PC-3 (cell line): ENCODE measurements at regions not wholly inside any gene's neighbourhood (a gene's known extent, or its start where the extent isn't known, plus 50 kb on each side); places are given as distances from the start of the nearest gene placed in this dataset.

Experiments
- ATAC-seq: fragments of 200-7000 bp; cut with Tn5 transposase; 2 replicates; pipeline ENCODE4 v1.9.1; 2020; ENCODE audit warnings: mild to moderate bottlenecking, moderate library complexity
- BruUV-seq: library from RNA; stranded (reverse); fragments of 400-500 nt; replicated peaks from 2 replicates; lab custom pipeline; 2021; lab: Mats Ljungman, UMichigan
- CTCF ChIA-PET: fragments of 300-600 bp; sonication (Branson Sonifier 250); formaldehyde crosslinking; loops from one replicate; lab custom pipeline; 2022; ENCODE audit warnings: antibody characterized with exemption; lab: Charles Lee
- POLR2A ChIA-PET: fragments of 300-600 bp; sonication (Branson Sonifier 250); formaldehyde crosslinking; loops from one replicate; lab custom pipeline; 2022; ENCODE audit warnings: antibody characterized with exemption; ENCODE audit not compliant: unreplicated experiment; lab: Charles Lee
- DNase-seq: peaks from one replicate; pipeline ENCODE4 v3.0.0-alpha.2; 2015
- H2AFZ ChIP-seq: fragments of 300-600 bp; sonication (generic); 2 replicates; pipeline ENCODE4 v1.6.0; 2016; ENCODE audit warnings: antibody characterized with exemption, low read length
- H3F3A ChIP-seq: fragments of 300-600 bp; sonication (generic); one replicate; pipeline ENCODE4 v1.6.0; 2017; ENCODE audit warnings: antibody characterized with exemption, low read length, control low read depth, mild to moderate bottlenecking; ENCODE audit not compliant: unreplicated experiment
- H3K27ac ChIP-seq: fragments of 300-600 bp; sonication (generic); 2 replicates; pipeline ENCODE4 v1.5.1; 2016; ENCODE audit warnings: mild to moderate bottlenecking, low read length
- H3K27me3 ChIP-seq: fragments of 300-600 bp; sonication (generic); 2 replicates; pipeline ENCODE4 v1.6.1; 2016; ENCODE audit warnings: low read length, mixed read lengths
- H3K36me3 ChIP-seq: fragments of 300-600 bp; sonication (generic); 2 replicates; pipeline ENCODE4 v1.6.1; 2016; ENCODE audit warnings: low read depth, mixed run types, low read length, mixed read lengths
- H3K4me1 ChIP-seq: fragments of 300-600 bp; sonication (generic); 2 replicates; pipeline ENCODE4 v1.5.1; 2016; ENCODE audit warnings: low read length; ENCODE audit not compliant: insufficient read depth
- H3K4me2 ChIP-seq: fragments of 300-600 bp; sonication (generic); 2 replicates; pipeline ENCODE4 v1.6.0; 2016; ENCODE audit warnings: low read length
- H3K4me3 ChIP-seq: fragments of 300-600 bp; sonication (generic); 2 replicates; pipeline ENCODE4 v1.5.1; 2016; ENCODE audit warnings: mild to moderate bottlenecking, low read length, mixed read lengths
- H3K79me2 ChIP-seq: fragments of 300-600 bp; sonication (generic); 2 replicates; pipeline ENCODE4 v1.6.1; 2017; ENCODE audit warnings: low read length, mixed read lengths
- H3K9ac ChIP-seq: fragments of 300-600 bp; sonication (generic); 2 replicates; pipeline ENCODE4 v1.6.0; 2016; ENCODE audit warnings: mild to moderate bottlenecking, low read length
- H3K9me2 ChIP-seq: fragments of 300-600 bp; sonication (generic); replicated peaks from 2 replicates; pipeline ENCODE4 v1.6.1; 2016; ENCODE audit warnings: mixed run types, low read length, mixed read lengths
- H3K9me3 ChIP-seq: fragments of 300-600 bp; sonication (generic); 2 replicates; pipeline ENCODE4 v1.6.1; 2016; ENCODE audit warnings: low read length, mixed read lengths
- H4K20me1 ChIP-seq: fragments of 300-600 bp; sonication (generic); 2 replicates; pipeline ENCODE4 v1.6.1; 2016; ENCODE audit warnings: low read length, mixed read lengths
- CTCF ChIP-seq: fragments of 300-600 bp; sonication (generic); conservative IDR thresholded peaks from 2 replicates; pipeline ENCODE4 v1.5.1; 2017; ENCODE audit warnings: antibody characterized with exemption, low read depth, mild to moderate bottlenecking, low read length
- EZH2 ChIP-seq: fragments of 300-600 bp; sonication (generic); IDR thresholded peaks from one replicate; pipeline ENCODE4 v1.6.1; 2017; ENCODE audit warnings: antibody characterized with exemption, mild to moderate bottlenecking, low read length; ENCODE audit not compliant: unreplicated experiment
- EZH2phosphoT487 ChIP-seq: fragments of 300-600 bp; sonication (generic); IDR thresholded peaks from 2 replicates; pipeline ENCODE4 v1.6.1; 2018; ENCODE audit warnings: mild to moderate bottlenecking, antibody characterized with exemption, low read length, borderline replicate concordance
- intact Hi-C: fragments of 100-400 bp; cut with micrococcal nuclease; formaldehyde crosslinking; loops from 2 replicates; pipeline ENCODE4 v1.9.0; 2023

GRCh38 chr4:56219447-56219846 lies 167.8 kb downstream of the AASDH start:
- no peaks in the 10 kb centered on the region for H3K9me2 ChIP-seq
- no peaks in the 10 kb centered on the region for H3K79me2 ChIP-seq
- H3K27me3 ChIP-seq = peaks cover 18% of the 10 kb centered on the region
- no peak overlapping the region for H3K4me3 ChIP-seq
- ATAC-seq (no peak), DNase-seq (no peak)
- no peak overlapping the region for H3K27ac ChIP-seq
- no TSS peak for BruUV-seq
- TF ChIP-seq EZH2phosphoT487 (no peak), EZH2 (no peak), CTCF (no peak)
- no peak overlapping the region for H3K4me2 ChIP-seq
- H3K4me1 ChIP-seq = peaks cover 9% of the 10 kb centered on the region
- no peaks in the 10 kb centered on the region for H3K9me3 ChIP-seq
- H2AFZ ChIP-seq = no peak overlapping the region
- H3K9ac ChIP-seq = no peak overlapping the region
- CTCF ChIA-PET = no interaction called here
- no peaks in the 10 kb centered on the region for H4K20me1 ChIP-seq
- POLR2A ChIA-PET = no interaction called here
- intact Hi-C loops = no loop called here
- H3K36me3 ChIP-seq = no peaks in the 10 kb centered on the region
- no peaks in the 10 kb centered on the region for H3F3A ChIP-seq

DNA sequence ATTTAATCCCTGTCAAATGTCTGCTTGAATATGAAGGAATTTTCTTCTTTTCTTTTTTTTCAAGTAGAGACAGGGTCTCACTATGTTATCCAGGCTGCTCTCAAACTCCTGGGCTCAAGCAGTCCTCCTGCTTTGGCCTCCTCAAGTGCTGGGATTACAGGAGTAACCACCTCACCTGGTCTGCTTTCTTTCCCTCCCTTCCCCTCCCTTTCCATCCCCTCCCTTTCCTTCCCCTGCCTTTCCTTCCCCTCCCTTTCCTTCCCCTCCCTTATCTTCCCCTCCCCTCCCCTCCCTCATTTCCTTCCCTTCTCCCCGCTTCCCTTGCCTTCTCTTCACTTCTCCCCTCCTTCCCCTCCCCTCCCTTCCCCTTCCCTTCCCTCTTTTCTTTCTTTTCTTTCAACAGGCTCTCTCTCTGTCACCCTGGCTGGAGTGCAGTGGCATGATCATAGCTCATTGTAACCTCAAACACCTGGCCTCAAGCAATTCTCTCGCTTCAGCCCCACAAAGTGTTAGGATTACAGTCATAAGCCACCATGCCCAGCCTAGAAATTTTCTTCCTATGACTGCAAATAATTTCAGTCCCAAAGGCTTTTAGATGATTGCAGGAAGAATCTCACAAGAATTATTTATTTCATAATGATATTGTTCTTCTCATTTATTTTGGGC lies 168.9 kb downstream of the AASDH start:
- DNase-seq = no peak

More for the DNA sequence above, 168.9 kb downstream of the AASDH start:
- no peaks in the 10 kb centered on the region for H4K20me1 ChIP-seq
- no TSS peak for BruUV-seq
- H3K4me1 ChIP-seq = peaks cover 9% of the 10 kb centered on the region
- H3F3A ChIP-seq = no peaks in the 10 kb centered on the region
- intact Hi-C loops = no loop called here
- no peaks in the 10 kb centered on the region for H3K79me2 ChIP-seq
- no peaks in the 10 kb centered on the region for H3K9me2 ChIP-seq
- no peaks in the 10 kb centered on the region for H3K36me3 ChIP-seq
- no peak overlapping the region for H3K27ac ChIP-seq
- no peak overlapping the region for H3K4me3 ChIP-seq
- no peak overlapping the region for H3K9ac ChIP-seq
- no peak overlapping the region for H3K4me2 ChIP-seq
- peaks cover 18% of the 10 kb centered on the region for H3K27me3 ChIP-seq
- CTCF ChIA-PET = no interaction called here
- TF ChIP-seq EZH2phosphoT487 (no peak), EZH2 (no peak), CTCF (no peak)
- no peak overlapping the region for H2AFZ ChIP-seq
- no peaks in the 10 kb centered on the region for H3K9me3 ChIP-seq
- POLR2A ChIA-PET = no interaction called here
- no peak for ATAC-seq
